ENCODE measurements at regions not wholly inside any gene's neighbourhood (a gene's known extent, or its start where the extent isn't known, plus 50 kb on each side); places are given as distances from the start of the nearest gene placed in this dataset.
"Not testable (repeated sequence)": the region's sequence is repeated elsewhere in the genome, so short reads cannot be mapped to it uniquely, and the experiment has no call there.

- TF ChIP-seq, protein P1, sequence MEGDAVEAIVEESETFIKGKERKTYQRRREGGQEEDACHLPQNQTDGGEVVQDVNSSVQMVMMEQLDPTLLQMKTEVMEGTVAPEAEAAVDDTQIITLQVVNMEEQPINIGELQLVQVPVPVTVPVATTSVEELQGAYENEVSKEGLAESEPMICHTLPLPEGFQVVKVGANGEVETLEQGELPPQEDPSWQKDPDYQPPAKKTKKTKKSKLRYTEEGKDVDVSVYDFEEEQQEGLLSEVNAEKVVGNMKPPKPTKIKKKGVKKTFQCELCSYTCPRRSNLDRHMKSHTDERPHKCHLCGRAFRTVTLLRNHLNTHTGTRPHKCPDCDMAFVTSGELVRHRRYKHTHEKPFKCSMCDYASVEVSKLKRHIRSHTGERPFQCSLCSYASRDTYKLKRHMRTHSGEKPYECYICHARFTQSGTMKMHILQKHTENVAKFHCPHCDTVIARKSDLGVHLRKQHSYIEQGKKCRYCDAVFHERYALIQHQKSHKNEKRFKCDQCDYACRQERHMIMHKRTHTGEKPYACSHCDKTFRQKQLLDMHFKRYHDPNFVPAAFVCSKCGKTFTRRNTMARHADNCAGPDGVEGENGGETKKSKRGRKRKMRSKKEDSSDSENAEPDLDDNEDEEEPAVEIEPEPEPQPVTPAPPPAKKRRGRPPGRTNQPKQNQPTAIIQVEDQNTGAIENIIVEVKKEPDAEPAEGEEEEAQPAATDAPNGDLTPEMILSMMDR (conservative IDR thresholded peaks at IDR 0.05; ENCODE audit: low read length): 0 out of 2 replicates have a peak, but pooled peaks have one; percentile 18
- TF ChIP-seq EZH2phosphoT487 (IDR thresholded peaks at IDR 0.05; ENCODE audit: borderline replicate concordance, low read depth, low read length): not testable (repeated sequence)
Measured at GRCh38 chr4:3949916-3950315, 183.7 kb downstream of the ADRA2C start.

Data from OCI-LY7 (cell line).